IgD-negative memory B cell (primary cell): ENCODE measurements at regions not wholly inside any gene's neighbourhood (a gene's known extent, or its start where the extent isn't known, plus 50 kb on each side); places are given as distances from the start of the nearest gene placed in this dataset.

Experiments used
- H3K27ac Mint-ChIP-seq, 3 donors: one replicate each; pipeline ENCODE4 v1.8.0; 2020 to 2022; ENCODE audit warnings: mild to moderate bottlenecking in 3 of 3, mixed read lengths in 3 of 3, moderate library complexity in 1 of 3
- H3K27me3 Mint-ChIP-seq: one replicate; pipeline ENCODE4 v1.8.0; 2021; ENCODE audit warnings: mixed read lengths
- H3K36me3 Mint-ChIP-seq: one replicate; pipeline ENCODE4 v1.8.0; 2020; ENCODE audit warnings: mild to moderate bottlenecking, mixed read lengths
- H3K4me1 Mint-ChIP-seq, 3 donors: one replicate each; pipeline ENCODE4 v1.8.0; 2020 to 2022; ENCODE audit warnings: mixed read lengths in 3 of 3, mild to moderate bottlenecking in 1 of 3
- H3K4me3 Mint-ChIP-seq, 4 donors: one replicate each; pipeline ENCODE4 v1.8.0; 2020 to 2022; ENCODE audit warnings: mild to moderate bottlenecking in 4 of 4, mixed read lengths in 4 of 4, moderate library complexity in 3 of 4
- H3K9me3 Mint-ChIP-seq, 3 donors: one replicate each; pipeline ENCODE4 v1.8.0; 2020 to 2021; ENCODE audit warnings: mixed read lengths in 3 of 3, mild to moderate bottlenecking in 1 of 3

GRCh38 chr5:74127381-74128320 is 501.7 kb downstream of the ARHGEF28 start:
- Mint-ChIP-seq H3K9me3 (no peaks in the 10 kb centered on the region), H3K36me3 (no peaks in the 10 kb centered on the region), H3K4me1 (no peaks in the 10 kb centered on the region), H3K27ac (peak overlapping the region in 1 of 3 donors; percentile 2), H3K4me3 (no peak overlapping the region), H3K27me3 (peaks cover 2% of the 10 kb centered on the region)

GRCh38 chr5:74126294-74126693 is 500.3 kb downstream of the ARHGEF28 start:
- Mint-ChIP-seq H3K27me3 (peaks cover 2% of the 10 kb centered on the region), H3K9me3 (no peaks in the 10 kb centered on the region), H3K4me3 (no peak overlapping the region), H3K36me3 (no peaks in the 10 kb centered on the region), H3K4me1 (no peaks in the 10 kb centered on the region), H3K27ac (peak overlapping the region in 1 of 3 donors; percentile 51)

DNA sequence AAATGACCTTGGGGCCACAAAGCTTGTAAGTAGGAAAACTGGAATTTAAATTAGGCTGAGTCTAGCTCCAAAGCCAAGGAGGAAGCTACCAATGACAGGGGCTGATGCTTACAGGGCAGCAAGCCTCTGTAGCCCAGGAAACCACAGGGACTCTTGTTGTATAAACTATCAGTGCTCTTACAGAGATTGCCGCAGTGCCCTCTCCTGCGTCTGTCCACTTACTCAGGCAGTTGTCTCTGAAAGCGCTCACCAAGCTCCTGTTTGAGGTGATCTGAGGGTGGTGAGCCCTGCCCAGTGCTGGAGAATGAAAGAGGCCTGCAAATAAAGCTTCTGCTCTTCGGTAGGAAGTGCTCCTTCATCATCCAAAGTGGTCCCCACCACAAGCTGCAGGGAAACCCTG is 498.8 kb downstream of the ARHGEF28 start:
- H3K4me1 Mint-ChIP-seq = no peaks in the 10 kb centered on the region
- H3K4me3 Mint-ChIP-seq = no peak overlapping the region
- H3K27me3 Mint-ChIP-seq = no peaks in the 10 kb centered on the region
- no peaks in the 10 kb centered on the region for H3K36me3 Mint-ChIP-seq
- H3K27ac Mint-ChIP-seq = no peak overlapping the region
- H3K9me3 Mint-ChIP-seq = peaks cover 0 to 3% (median 0%) of the 10 kb centered on the region in 3 donors

DNA sequence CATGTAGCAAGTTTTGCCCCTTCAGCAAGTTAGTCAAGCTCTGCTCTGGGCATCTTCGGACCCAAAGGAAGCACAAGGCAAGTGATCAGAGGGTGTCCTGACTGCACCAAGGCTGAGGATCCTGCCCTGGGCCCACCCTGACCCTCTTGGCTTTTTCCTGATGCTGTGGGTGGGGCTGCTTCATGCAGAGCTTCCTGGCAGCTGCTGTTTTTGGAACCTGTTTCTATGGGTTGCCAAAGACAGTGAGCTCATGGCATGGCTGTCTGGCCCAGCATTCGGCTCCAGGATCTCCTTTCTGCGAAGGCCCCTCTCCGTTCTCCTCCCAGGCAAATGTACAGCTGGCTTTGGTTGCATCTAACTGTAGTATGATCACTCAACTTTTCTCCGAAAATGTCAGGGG is 497.9 kb downstream of the ARHGEF28 start:
- peaks cover 0 to 1% (median 0%) of the 10 kb centered on the region in 3 donors for H3K4me1 Mint-ChIP-seq
- H3K27me3 Mint-ChIP-seq = no peaks in the 10 kb centered on the region
- peaks cover 0 to 3% (median 3%) of the 10 kb centered on the region in 3 donors for H3K9me3 Mint-ChIP-seq
- no peaks in the 10 kb centered on the region for H3K36me3 Mint-ChIP-seq
- no peak overlapping the region for H3K4me3 Mint-ChIP-seq
- H3K27ac Mint-ChIP-seq = peak overlapping the region in 1 of 3 donors; percentile 32

- no peak overlapping the region for H3K4me3 Mint-ChIP-seq
- no peak overlapping the region for H3K27ac Mint-ChIP-seq
- peaks cover 0 to 5% (median 4%) of the 10 kb centered on the region in 3 donors for H3K9me3 Mint-ChIP-seq
- no peaks in the 10 kb centered on the region for H3K27me3 Mint-ChIP-seq
- H3K4me1 Mint-ChIP-seq = peaks cover 0 to 1% (median 0%) of the 10 kb centered on the region in 3 donors
- H3K36me3 Mint-ChIP-seq = no peaks in the 10 kb centered on the region
Observed at GRCh38 chr5:74122979-74123590, 497.1 kb downstream of the ARHGEF28 start.

DNA sequence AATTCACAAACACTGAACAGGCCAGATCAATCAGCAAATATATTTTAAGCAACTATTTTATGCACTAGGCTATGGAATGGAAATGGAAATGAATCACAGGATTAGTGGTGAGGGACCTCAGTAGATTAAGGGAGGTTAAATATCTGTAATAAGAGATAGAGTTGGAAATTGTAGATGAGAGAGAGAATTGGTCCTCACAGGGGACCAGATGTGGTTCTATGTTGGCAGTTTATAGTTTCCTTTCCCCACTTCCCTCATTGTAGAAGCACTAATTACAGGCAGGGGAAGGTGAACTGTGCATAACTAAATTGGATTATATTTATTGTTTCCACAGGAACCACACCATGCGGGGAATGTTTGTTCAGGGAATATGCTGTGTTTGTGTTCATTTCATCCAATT is 496.2 kb downstream of the ARHGEF28 start:
- peaks cover 0 to 1% (median 0%) of the 10 kb centered on the region in 3 donors for H3K4me1 Mint-ChIP-seq
- no peak overlapping the region for H3K27ac Mint-ChIP-seq
- no peaks in the 10 kb centered on the region for H3K27me3 Mint-ChIP-seq
- H3K36me3 Mint-ChIP-seq = no peaks in the 10 kb centered on the region
- H3K9me3 Mint-ChIP-seq = peaks cover 4 to 7% (median 5%) of the 10 kb centered on the region in 3 donors
- H3K4me3 Mint-ChIP-seq = no peak overlapping the region

- Mint-ChIP-seq H3K9me3 (peaks cover 4 to 7% (median 7%) of the 10 kb centered on the region in 3 donors), H3K36me3 (no peaks in the 10 kb centered on the region), H3K4me3 (no peak overlapping the region), H3K4me1 (peaks cover 0 to 1% (median 0%) of the 10 kb centered on the region in 3 donors), H3K27ac (peak overlapping the region in 1 of 3 donors; percentile 4), H3K27me3 (no peaks in the 10 kb centered on the region)
Observed at GRCh38 chr5:74120585-74120984, 494.6 kb downstream of the ARHGEF28 start.

DNA sequence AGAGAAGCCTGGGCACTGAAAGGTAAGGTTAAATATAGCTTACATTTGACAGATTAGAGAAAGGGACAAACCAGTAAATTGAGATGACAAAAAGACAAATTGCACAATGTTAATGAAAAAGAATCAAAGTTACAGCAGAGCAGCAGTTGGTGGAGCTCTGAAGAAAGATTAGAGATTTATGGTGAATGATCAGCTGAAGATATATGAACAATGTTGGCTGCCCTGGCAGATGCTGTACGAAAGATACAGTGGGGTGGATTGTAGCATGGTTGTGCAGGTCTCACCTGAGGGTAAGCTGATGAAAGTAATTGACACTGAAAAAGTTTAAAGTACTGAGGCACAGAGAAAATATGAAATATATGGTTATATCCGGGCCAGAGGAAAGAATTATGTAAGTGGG is 492.1 kb downstream of the ARHGEF28 start:
- no peaks in the 10 kb centered on the region for H3K36me3 Mint-ChIP-seq
- H3K27me3 Mint-ChIP-seq = peaks cover 2% of the 10 kb centered on the region
- H3K4me3 Mint-ChIP-seq = no peak overlapping the region
- H3K9me3 Mint-ChIP-seq = peaks cover 4 to 7% (median 7%) of the 10 kb centered on the region in 3 donors
- peaks cover 0 to 1% (median 0%) of the 10 kb centered on the region in 3 donors for H3K4me1 Mint-ChIP-seq
- H3K27ac Mint-ChIP-seq = no peak overlapping the region

GRCh38 chr5:74116984-74117383 is 491.0 kb downstream of the ARHGEF28 start:
- peaks cover 4 to 7% (median 7%) of the 10 kb centered on the region in 3 donors for H3K9me3 Mint-ChIP-seq
- H3K27ac Mint-ChIP-seq = no peak overlapping the region
- peaks cover 2% of the 10 kb centered on the region for H3K27me3 Mint-ChIP-seq
- H3K36me3 Mint-ChIP-seq = no peaks in the 10 kb centered on the region
- no peak overlapping the region for H3K4me3 Mint-ChIP-seq
- peaks cover 0 to 1% (median 0%) of the 10 kb centered on the region in 3 donors for H3K4me1 Mint-ChIP-seq

DNA sequence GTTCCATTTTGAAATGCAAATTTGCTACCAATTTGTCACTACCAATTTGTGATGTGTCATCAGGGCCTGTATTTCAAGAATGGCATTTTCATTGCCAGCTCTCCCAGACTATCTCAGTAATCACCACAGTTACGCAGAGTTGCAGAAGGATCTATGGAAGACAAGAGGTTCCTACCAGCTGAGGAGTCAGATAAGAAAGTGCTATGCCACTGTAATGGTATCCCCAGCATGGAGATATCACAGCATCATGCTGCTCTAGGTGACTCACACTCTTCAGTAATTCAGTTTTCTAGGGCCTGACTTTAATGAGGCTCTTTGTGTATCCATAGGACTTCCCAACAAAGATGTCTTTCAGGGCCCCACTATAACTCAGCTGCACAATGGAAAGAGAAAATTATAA is 490.3 kb downstream of the ARHGEF28 start:
- H3K27me3 Mint-ChIP-seq = peaks cover 8% of the 10 kb centered on the region
- H3K36me3 Mint-ChIP-seq = no peaks in the 10 kb centered on the region
- peaks cover 0 to 1% (median 0%) of the 10 kb centered on the region in 3 donors for H3K4me1 Mint-ChIP-seq
- peaks cover 4 to 7% (median 7%) of the 10 kb centered on the region in 3 donors for H3K9me3 Mint-ChIP-seq
- H3K4me3 Mint-ChIP-seq = no peak overlapping the region
- H3K27ac Mint-ChIP-seq = no peak overlapping the region

GRCh38 chr5:74113927-74114326 is 487.9 kb downstream of the ARHGEF28 start:
- Mint-ChIP-seq H3K27me3 (peaks cover 15% of the 10 kb centered on the region), H3K4me1 (no peaks in the 10 kb centered on the region), H3K9me3 (peaks cover 4% of the 10 kb centered on the region in 3 donors), H3K4me3 (no peak overlapping the region), H3K27ac (no peak overlapping the region), H3K36me3 (no peaks in the 10 kb centered on the region)

- Mint-ChIP-seq H3K36me3 (no peaks in the 10 kb centered on the region), H3K4me3 (no peak overlapping the region), H3K9me3 (peaks cover 2 to 4% (median 4%) of the 10 kb centered on the region in 3 donors), H3K4me1 (no peaks in the 10 kb centered on the region), H3K27me3 (peaks cover 15% of the 10 kb centered on the region), H3K27ac (no peak overlapping the region)
Observed at GRCh38 chr5:74113196-74113540, 487.2 kb downstream of the ARHGEF28 start.

DNA sequence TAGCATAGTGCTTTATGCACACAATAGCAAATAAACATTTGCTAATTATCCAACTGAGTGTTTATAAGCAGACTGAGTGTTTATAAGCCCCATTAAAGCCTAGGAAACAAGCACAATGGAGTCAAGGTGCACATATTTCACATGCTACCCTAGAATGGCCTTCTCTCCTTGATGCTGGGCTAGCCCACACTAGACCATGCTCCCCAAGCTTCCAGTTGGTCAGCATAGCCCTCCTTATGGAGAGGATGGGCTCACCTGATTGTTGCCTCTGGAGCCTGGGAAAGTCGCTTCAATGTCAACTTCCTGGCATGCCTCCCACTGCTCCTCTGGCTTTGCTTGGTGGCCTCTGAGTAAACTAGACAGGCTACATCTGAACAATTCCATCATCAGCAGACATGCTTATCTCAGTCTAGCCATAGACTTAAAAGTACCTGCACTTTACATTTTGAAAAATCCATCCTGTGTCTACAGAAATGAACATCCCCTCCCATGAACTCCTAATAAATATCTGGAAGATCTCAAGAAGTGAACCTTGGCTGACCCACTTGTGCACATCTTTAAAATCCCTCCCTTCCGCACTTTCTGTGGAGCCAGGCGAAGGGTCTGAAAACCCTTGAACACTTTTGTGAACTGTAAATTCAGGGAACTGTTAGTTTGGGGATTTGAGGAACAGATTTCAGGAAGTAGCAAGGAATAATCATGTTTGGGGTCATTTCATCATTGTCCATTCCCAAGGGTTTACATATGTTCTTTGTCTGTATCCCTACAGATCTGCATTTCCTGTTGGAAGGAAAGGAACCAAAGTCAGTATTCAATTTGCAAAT is 486.6 kb downstream of the ARHGEF28 start:
- Mint-ChIP-seq H3K4me1 (no peaks in the 10 kb centered on the region), H3K9me3 (peaks cover 0 to 2% (median 0%) of the 10 kb centered on the region in 3 donors), H3K27ac (no peak overlapping the region), H3K4me3 (no peak overlapping the region), H3K27me3 (peaks cover 15% of the 10 kb centered on the region), H3K36me3 (no peaks in the 10 kb centered on the region)

GRCh38 chr5:74111764-74112163 is 485.8 kb downstream of the ARHGEF28 start:
- Mint-ChIP-seq H3K27me3 (peaks cover 15% of the 10 kb centered on the region), H3K9me3 (peaks cover 0 to 2% (median 0%) of the 10 kb centered on the region in 3 donors), H3K4me1 (no peaks in the 10 kb centered on the region), H3K4me3 (no peak overlapping the region), H3K27ac (no peak overlapping the region), H3K36me3 (peaks cover 2% of the 10 kb centered on the region)

DNA sequence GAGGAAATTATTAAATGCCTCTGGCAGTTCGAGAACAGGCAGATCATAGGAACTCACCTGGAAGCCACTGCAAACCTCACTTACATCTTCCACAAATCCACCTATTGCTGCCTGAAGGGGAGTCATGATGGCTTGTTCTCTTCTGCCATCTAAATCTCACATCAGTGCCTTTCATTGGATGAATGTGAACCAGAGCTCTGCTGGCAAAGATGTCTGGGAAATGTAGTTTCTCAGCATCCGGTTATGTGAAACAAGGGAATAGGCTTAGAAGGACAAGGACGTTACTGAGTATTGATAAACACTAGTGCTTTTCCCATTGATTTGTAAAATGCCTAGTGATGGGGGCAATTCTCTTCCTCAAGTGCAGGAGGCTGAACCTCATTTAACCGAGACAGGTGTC is 483.3 kb downstream of the ARHGEF28 start:
- Mint-ChIP-seq H3K4me1 (no peaks in the 10 kb centered on the region), H3K9me3 (no peaks in the 10 kb centered on the region), H3K4me3 (no peak overlapping the region), H3K36me3 (peaks cover 2% of the 10 kb centered on the region), H3K27me3 (peaks cover 18% of the 10 kb centered on the region), H3K27ac (no peak overlapping the region)
